ENCODE measurements at regions not wholly inside any gene's neighbourhood (a gene's known extent, or its start where the extent isn't known, plus 50 kb on each side); places are given as distances from the start of the nearest gene placed in this dataset.

- no peak for TF ChIP-seq EZH2 (IDR thresholded peaks at IDR 0.05; ENCODE audit: borderline replicate concordance, insufficient read depth, low read depth, low read length, poor library complexity, severe bottlenecking)
- no peak for TF ChIP-seq CTCF (IDR thresholded peaks at IDR 0.05)
- intact Hi-C loops (cut with micrococcal nuclease), result loop anchor here (5.0 kb wide), 1 partner anchor 44 kb away; no protein-coding TSS in a partner anchor
- no peaks in the 10 kb centered on the region for H3K9me3 ChIP-seq (ENCODE audit: control extremely low read depth in 1 of 3, control insufficient read depth in 2 of 3, insufficient read depth in 1 of 3, low read length in 2 of 3)
These were observed 185.7 kb downstream of the DAD1 start for GRCh38 chr14:22403296-22403695.

GRCh38 chr14:22400655-22401259, 188.3 kb downstream of the DAD1 start:
- no peaks in the 10 kb centered on the region for H3K9me3 Mint-ChIP-seq (ENCODE audit: insufficient read depth)
- ATAC-seq (ENCODE audit: low read depth) (no peak), DNase-seq (no peak)
- ChIA-PET POLR2A (no interaction called here), CTCF (interaction anchor here (0.9 to 4.5 kb wide), 3 partner anchors 11 to 169 kb away, joined by 3 to 26 read pairs (median 4); no protein-coding TSS in a partner anchor)
- peaks cover 6% of the 10 kb centered on the region for H3K27me3 Mint-ChIP-seq
- H3K27me3 ChIP-seq (replicated peaks in 1 of 4; ENCODE audit: control extremely low read depth in 1 of 4, control insufficient read depth in 3 of 4, insufficient read depth in 4 of 4, low read length in 3 of 4), result no peaks in the 10 kb centered on the region
- H4K20me1 ChIP-seq (ENCODE audit: control insufficient read depth, insufficient read depth, low read length, poor library complexity, severe bottlenecking), result no peaks in the 10 kb centered on the region
- H3K36me3 ChIP-seq (replicated peaks in 1 of 2; ENCODE audit: control extremely low read depth in 1 of 2, control insufficient read depth in 1 of 2, extremely low read depth in 1 of 2, insufficient read depth in 2 of 2, low read length in 1 of 2), result no peaks in the 10 kb centered on the region
- peaks cover 10% of the 10 kb centered on the region for H3K4me1 Mint-ChIP-seq
- no peak overlapping the region for H3K9ac ChIP-seq (ENCODE audit: low read length)
- H3K79me2 ChIP-seq (ENCODE audit: control insufficient read depth, insufficient read depth, low read length), result no peaks in the 10 kb centered on the region
- H3K27ac ChIP-seq (ENCODE audit: low read length in 2 of 2), result no peak overlapping the region
- peaks cover 7 to 9% of the 10 kb centered on the region in 2 donors for H3K4me1 ChIP-seq (ENCODE audit: control insufficient read depth in 2 of 2, insufficient read depth in 2 of 2, low read length in 2 of 2)
- WGBS (ENCODE audit: insufficient coverage), result 87% methylated on average over 3 of the region's 3 CpGs
- no peak overlapping the region for H3K4me3 ChIP-seq (ENCODE audit: control extremely low read depth in 1 of 5, extremely low read depth in 1 of 5, insufficient read depth in 1 of 5, low read depth in 2 of 5, low read length in 4 of 5)
- H3K4me3 Mint-ChIP-seq, result no peak overlapping the region
- H3K4me2 ChIP-seq (replicated peaks; ENCODE audit: low read depth, low read length, poor library complexity, severe bottlenecking), result no peak overlapping the region
- intact Hi-C loops (cut with micrococcal nuclease), result loop anchor here (5.0 kb wide), 1 partner anchor 47 kb away; no protein-coding TSS in a partner anchor
- no peak for TF ChIP-seq EZH2 (IDR thresholded peaks at IDR 0.05; ENCODE audit: borderline replicate concordance, insufficient read depth, low read depth, low read length, poor library complexity, severe bottlenecking)
- no peak for TF ChIP-seq CTCF (IDR thresholded peaks at IDR 0.05)
- no peaks in the 10 kb centered on the region for H3K9me3 ChIP-seq (ENCODE audit: control extremely low read depth in 1 of 3, control insufficient read depth in 2 of 3, insufficient read depth in 1 of 3, low read length in 2 of 3)
- no peak overlapping the region for H2AFZ ChIP-seq (ENCODE audit: insufficient read depth, low read depth, low read length, poor library complexity, severe bottlenecking)
- H3K27ac Mint-ChIP-seq, result no peak overlapping the region

More at GRCh38 chr14:22403296-22403695, 185.7 kb downstream of the DAD1 start:
- no peak overlapping the region for H3K4me3 Mint-ChIP-seq
- Histone ChIP-seq H3K9ac (ENCODE audit: low read length) (no peak overlapping the region), H3K4me1 (ENCODE audit: control insufficient read depth in 2 of 2, insufficient read depth in 2 of 2, low read length in 2 of 2) (no peaks in the 10 kb centered on the region), H3K4me3 (ENCODE audit: control extremely low read depth in 1 of 5, extremely low read depth in 1 of 5, insufficient read depth in 1 of 5, low read depth in 2 of 5, low read length in 4 of 5) (no peak overlapping the region), H3K27me3 (replicated peaks in 1 of 4; ENCODE audit: control extremely low read depth in 1 of 4, control insufficient read depth in 3 of 4, insufficient read depth in 4 of 4, low read length in 3 of 4) (no peaks in the 10 kb centered on the region), H3K27ac (ENCODE audit: low read length in 2 of 2) (no peak overlapping the region), H2AFZ (ENCODE audit: insufficient read depth, low read depth, low read length, poor library complexity, severe bottlenecking) (no peak overlapping the region), H3K79me2 (ENCODE audit: control insufficient read depth, insufficient read depth, low read length) (no peaks in the 10 kb centered on the region), H3K36me3 (replicated peaks in 1 of 2; ENCODE audit: control extremely low read depth in 1 of 2, control insufficient read depth in 1 of 2, extremely low read depth in 1 of 2, insufficient read depth in 2 of 2, low read length in 1 of 2) (no peaks in the 10 kb centered on the region), H4K20me1 (ENCODE audit: control insufficient read depth, insufficient read depth, low read length, poor library complexity, severe bottlenecking) (no peaks in the 10 kb centered on the region), H3K4me2 (replicated peaks; ENCODE audit: low read depth, low read length, poor library complexity, severe bottlenecking) (no peak overlapping the region)
- peaks cover 9% of the 10 kb centered on the region for H3K27me3 Mint-ChIP-seq
- WGBS (ENCODE audit: insufficient coverage), result 100% methylated on average over 2 of the region's 4 CpGs
- CTCF ChIA-PET, result interaction anchor here (0.9 kb wide), 1 partner anchor 104 kb away, joined by 3 read pairs; no protein-coding TSS in a partner anchor
- no peak for DNase-seq
- H3K27ac Mint-ChIP-seq, result no peak overlapping the region
- POLR2A ChIA-PET, result no interaction called here
- H3K4me1 Mint-ChIP-seq, result no peaks in the 10 kb centered on the region
- no peak for ATAC-seq (ENCODE audit: low read depth)
- H3K9me3 Mint-ChIP-seq (ENCODE audit: insufficient read depth), result no peaks in the 10 kb centered on the region
